ENCODE measurements at regions not wholly inside any gene's neighbourhood (a gene's known extent, or its start where the extent isn't known, plus 50 kb on each side); places are given as distances from the start of the nearest gene placed in this dataset.

- TF ChIP-seq FOXP2 (optimal IDR thresholded peaks at IDR 0.05; ENCODE audit: borderline replicate concordance, extremely low read depth, extremely low read length, insufficient read depth) (no peak), REST (IDR thresholded peaks at IDR 0.05; ENCODE audit: insufficient read depth in 1 of 2, low read depth in 2 of 2, low read length in 2 of 2) (no peak), POLR2AphosphoS5 (IDR thresholded peaks at IDR 0.05; ENCODE audit: low read depth, low read length) (no peak), SIN3A (IDR thresholded peaks at IDR 0.05; ENCODE audit: borderline replicate concordance, insufficient read depth, low read length) (no peak), TAF1 (IDR thresholded peaks at IDR 0.05; ENCODE audit: borderline replicate concordance, insufficient read depth, low read length) (no peak)
Observed at GRCh38 chr22:27380855-27381254, 420.7 kb downstream of the MN1 start.

GRCh38 chr22:27381552-27381951, 420.0 kb downstream of the MN1 start:
- TF ChIP-seq POLR2AphosphoS5 (IDR thresholded peaks at IDR 0.05; ENCODE audit: low read depth, low read length) (no peak), REST (IDR thresholded peaks at IDR 0.05; ENCODE audit: insufficient read depth in 1 of 2, low read depth in 2 of 2, low read length in 2 of 2) (no peak), SIN3A (IDR thresholded peaks at IDR 0.05; ENCODE audit: borderline replicate concordance, insufficient read depth, low read length) (no peak), FOXP2 (optimal IDR thresholded peaks at IDR 0.05; ENCODE audit: borderline replicate concordance, extremely low read depth, extremely low read length, insufficient read depth) (no peak), TAF1 (IDR thresholded peaks at IDR 0.05; ENCODE audit: borderline replicate concordance, insufficient read depth, low read length) (no peak)

GRCh38 chr22:27381960-27382742, 419.4 kb downstream of the MN1 start:
- TF ChIP-seq FOXP2 (optimal IDR thresholded peaks at IDR 0.05; ENCODE audit: borderline replicate concordance, extremely low read depth, extremely low read length, insufficient read depth) (no peak), SIN3A (IDR thresholded peaks at IDR 0.05; ENCODE audit: borderline replicate concordance, insufficient read depth, low read length) (no peak), REST (IDR thresholded peaks at IDR 0.05; ENCODE audit: insufficient read depth in 1 of 2, low read depth in 2 of 2, low read length in 2 of 2) (no peak), POLR2AphosphoS5 (IDR thresholded peaks at IDR 0.05; ENCODE audit: low read depth, low read length) (no peak)

GRCh38 chr22:27382947-27383346, 418.6 kb downstream of the MN1 start:
- no peak for TF ChIP-seq REST (IDR thresholded peaks at IDR 0.05; ENCODE audit: insufficient read depth in 1 of 2, low read depth in 2 of 2, low read length in 2 of 2)
- TF ChIP-seq POLR2AphosphoS5 (IDR thresholded peaks at IDR 0.05; ENCODE audit: low read depth, low read length) = no peak
- no peak for TF ChIP-seq TAF1 (IDR thresholded peaks at IDR 0.05; ENCODE audit: borderline replicate concordance, insufficient read depth, low read length)
- TF ChIP-seq SIN3A (IDR thresholded peaks at IDR 0.05; ENCODE audit: borderline replicate concordance, insufficient read depth, low read length) = no peak
- no peak for TF ChIP-seq FOXP2 (optimal IDR thresholded peaks at IDR 0.05; ENCODE audit: borderline replicate concordance, extremely low read depth, extremely low read length, insufficient read depth)

All from PFSK-1 (cell line).